ENCODE measurements at regions not wholly inside any gene's neighbourhood (a gene's known extent, or its start where the extent isn't known, plus 50 kb on each side); places are given as distances from the start of the nearest gene placed in this dataset.

- Histone ChIP-seq H3K4me3 (ENCODE audit: low read length) (no peak overlapping the region), H3K27me3 (ENCODE audit: control insufficient read depth, low read length) (no peaks in the 10 kb centered on the region), H3K9me2 (replicated peaks; ENCODE audit: control insufficient read depth, low read length) (no peaks in the 10 kb centered on the region), H3K79me2 (ENCODE audit: control insufficient read depth, low read length) (no peaks in the 10 kb centered on the region), H3K4me1 (ENCODE audit: control insufficient read depth, low read length) (peaks cover 6% of the 10 kb centered on the region; the same call in 1 of the 2 replicates), H3K27ac (ENCODE audit: low read depth, low read length) (no peak overlapping the region), H3K4me2 (ENCODE audit: low read length) (no peak overlapping the region), H3K36me3 (ENCODE audit: control insufficient read depth, low read length) (no peaks in the 10 kb centered on the region), H4K20me1 (ENCODE audit: control insufficient read depth, insufficient read depth, low read depth, low read length) (no peaks in the 10 kb centered on the region), H3F3A (ENCODE audit: control insufficient read depth, insufficient read depth) (no peaks in the 10 kb centered on the region), H3K9me3 (ENCODE audit: control insufficient read depth, insufficient read depth, low read length) (no peaks in the 10 kb centered on the region)
- no peak for TF ChIP-seq EZH2phosphoT487 (IDR thresholded peaks at IDR 0.05; ENCODE audit: borderline replicate concordance, low read length)
- TF ChIP-seq, protein P1, sequence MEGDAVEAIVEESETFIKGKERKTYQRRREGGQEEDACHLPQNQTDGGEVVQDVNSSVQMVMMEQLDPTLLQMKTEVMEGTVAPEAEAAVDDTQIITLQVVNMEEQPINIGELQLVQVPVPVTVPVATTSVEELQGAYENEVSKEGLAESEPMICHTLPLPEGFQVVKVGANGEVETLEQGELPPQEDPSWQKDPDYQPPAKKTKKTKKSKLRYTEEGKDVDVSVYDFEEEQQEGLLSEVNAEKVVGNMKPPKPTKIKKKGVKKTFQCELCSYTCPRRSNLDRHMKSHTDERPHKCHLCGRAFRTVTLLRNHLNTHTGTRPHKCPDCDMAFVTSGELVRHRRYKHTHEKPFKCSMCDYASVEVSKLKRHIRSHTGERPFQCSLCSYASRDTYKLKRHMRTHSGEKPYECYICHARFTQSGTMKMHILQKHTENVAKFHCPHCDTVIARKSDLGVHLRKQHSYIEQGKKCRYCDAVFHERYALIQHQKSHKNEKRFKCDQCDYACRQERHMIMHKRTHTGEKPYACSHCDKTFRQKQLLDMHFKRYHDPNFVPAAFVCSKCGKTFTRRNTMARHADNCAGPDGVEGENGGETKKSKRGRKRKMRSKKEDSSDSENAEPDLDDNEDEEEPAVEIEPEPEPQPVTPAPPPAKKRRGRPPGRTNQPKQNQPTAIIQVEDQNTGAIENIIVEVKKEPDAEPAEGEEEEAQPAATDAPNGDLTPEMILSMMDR (IDR thresholded peaks at IDR 0.05; ENCODE audit: low read depth, low read length, poor library complexity, severe bottlenecking): no peak
Measured at GRCh38 chr22:25492162-25492561, 72.3 kb upstream of the GRK3 start.

- Histone ChIP-seq H3K27me3 (ENCODE audit: control insufficient read depth, low read length) (no peaks in the 10 kb centered on the region), H3K9me3 (ENCODE audit: control insufficient read depth, insufficient read depth, low read length) (no peaks in the 10 kb centered on the region), H3K4me1 (ENCODE audit: control insufficient read depth, low read length) (peaks cover 6% of the 10 kb centered on the region; the same call in 1 of the 2 replicates), H3F3A (ENCODE audit: control insufficient read depth, insufficient read depth) (no peaks in the 10 kb centered on the region), H3K79me2 (ENCODE audit: control insufficient read depth, low read length) (no peaks in the 10 kb centered on the region), H3K4me3 (ENCODE audit: low read length) (no peak overlapping the region), H4K20me1 (ENCODE audit: control insufficient read depth, insufficient read depth, low read depth, low read length) (no peaks in the 10 kb centered on the region), H3K36me3 (ENCODE audit: control insufficient read depth, low read length) (no peaks in the 10 kb centered on the region), H3K9me2 (replicated peaks; ENCODE audit: control insufficient read depth, low read length) (no peaks in the 10 kb centered on the region), H3K4me2 (ENCODE audit: low read length) (no peak overlapping the region), H3K27ac (ENCODE audit: low read depth, low read length) (no peak overlapping the region)
- TF ChIP-seq, protein P1 (IDR thresholded peaks at IDR 0.05; ENCODE audit: low read depth, low read length, poor library complexity, severe bottlenecking): no peak
- no peak for TF ChIP-seq EZH2phosphoT487 (IDR thresholded peaks at IDR 0.05; ENCODE audit: borderline replicate concordance, low read length)
Measured at GRCh38 chr22:25492841-25493734, 71.4 kb upstream of the GRK3 start.

DNA sequence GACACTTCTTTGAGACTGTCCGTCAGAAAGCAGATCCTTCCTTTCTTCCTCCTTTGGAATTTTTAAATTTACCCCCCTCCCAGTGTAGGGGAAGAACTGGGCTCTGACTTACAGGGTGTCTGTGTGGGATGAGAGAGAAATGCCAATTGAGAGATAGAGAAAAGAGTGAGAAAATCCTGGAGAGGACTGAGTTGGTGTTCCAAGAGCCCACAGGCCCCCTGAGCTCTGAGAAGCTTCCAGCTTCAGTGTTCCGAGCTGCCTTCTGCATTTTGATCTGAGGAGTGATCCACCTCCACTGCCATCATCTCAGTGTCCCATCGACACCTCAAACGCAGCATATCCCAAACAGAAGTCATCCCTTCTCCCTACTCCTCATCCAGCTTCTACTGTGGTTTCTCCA is 70.7 kb upstream of the GRK3 start:
- H3K9me2 ChIP-seq (replicated peaks; ENCODE audit: control insufficient read depth, low read length): no peaks in the 10 kb centered on the region
- no peak overlapping the region for H3K4me3 ChIP-seq (ENCODE audit: low read length)
- H3F3A ChIP-seq (ENCODE audit: control insufficient read depth, insufficient read depth): no peaks in the 10 kb centered on the region
- H3K4me2 ChIP-seq (ENCODE audit: low read length): no peak overlapping the region
- H3K27ac ChIP-seq (ENCODE audit: low read depth, low read length): no peak overlapping the region
- H3K79me2 ChIP-seq (ENCODE audit: control insufficient read depth, low read length): no peaks in the 10 kb centered on the region
- peaks cover 6% of the 10 kb centered on the region; the same call in 1 of the 2 replicates for H3K4me1 ChIP-seq (ENCODE audit: control insufficient read depth, low read length)
- H3K36me3 ChIP-seq (ENCODE audit: control insufficient read depth, low read length): no peaks in the 10 kb centered on the region
- no peaks in the 10 kb centered on the region for H3K9me3 ChIP-seq (ENCODE audit: control insufficient read depth, insufficient read depth, low read length)
- TF ChIP-seq, protein P1 (IDR thresholded peaks at IDR 0.05; ENCODE audit: low read depth, low read length, poor library complexity, severe bottlenecking): no peak
- no peak for TF ChIP-seq EZH2phosphoT487 (IDR thresholded peaks at IDR 0.05; ENCODE audit: borderline replicate concordance, low read length)
- H3K27me3 ChIP-seq (ENCODE audit: control insufficient read depth, low read length): no peaks in the 10 kb centered on the region
- no peaks in the 10 kb centered on the region for H4K20me1 ChIP-seq (ENCODE audit: control insufficient read depth, insufficient read depth, low read depth, low read length)
